CD4-positive, alpha-beta T cell treated with Interleukin-15 for 1 hour (primary cell): ENCODE measurements at regions not wholly inside any gene's neighbourhood (a gene's known extent, or its start where the extent isn't known, plus 50 kb on each side); places are given as distances from the start of the nearest gene placed in this dataset.
"Not testable (repeated sequence)": the region's sequence is repeated elsewhere in the genome, so short reads cannot be mapped to it uniquely, and the experiment has no call there.

ENCODE experiments used
- DNase-seq: peaks from one replicate; pipeline ENCODE4 v3.0.0-alpha.2; 2020

DNA sequence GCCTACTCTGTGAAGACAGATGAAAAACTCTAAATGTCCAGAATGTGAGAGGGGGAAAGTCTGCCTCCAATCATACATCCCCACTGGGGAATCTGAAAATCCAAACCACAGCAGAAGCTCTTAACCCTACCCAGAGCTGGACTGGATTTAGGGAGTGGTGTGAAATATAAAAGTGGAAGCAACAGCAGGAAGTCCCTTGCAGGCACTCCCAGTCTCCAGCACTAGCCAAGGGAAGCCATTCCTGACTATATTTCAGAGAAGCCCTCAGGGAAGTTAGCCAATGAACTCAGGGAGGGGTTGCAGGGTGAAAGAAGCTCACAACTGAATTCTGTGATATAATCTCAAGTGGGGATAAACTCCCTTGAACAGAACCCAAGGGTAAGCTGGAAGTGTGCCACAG is 51.5 kb downstream of the CRPPA start:
- no peak for DNase-seq

DNA sequence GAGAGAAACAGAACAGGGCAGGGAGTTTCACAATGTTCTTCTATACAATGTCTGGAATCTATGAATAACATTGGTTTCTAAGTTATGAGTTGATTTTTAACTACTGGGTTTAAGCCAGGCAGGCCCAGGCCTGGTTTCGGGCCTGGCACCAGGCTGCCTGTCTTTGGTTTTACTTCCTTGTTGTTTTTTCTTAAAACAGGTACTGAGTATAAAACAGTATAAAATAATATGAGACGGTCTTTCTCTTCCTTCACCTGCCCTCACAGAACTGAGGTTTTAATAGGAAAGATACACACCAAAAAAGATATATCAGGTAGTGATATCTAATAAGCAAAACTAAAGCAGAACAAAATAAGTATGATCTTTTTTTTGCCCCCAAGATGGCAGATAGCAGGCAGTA is 52.0 kb downstream of the CRPPA start:
- not testable (repeated sequence) for DNase-seq

DNA sequence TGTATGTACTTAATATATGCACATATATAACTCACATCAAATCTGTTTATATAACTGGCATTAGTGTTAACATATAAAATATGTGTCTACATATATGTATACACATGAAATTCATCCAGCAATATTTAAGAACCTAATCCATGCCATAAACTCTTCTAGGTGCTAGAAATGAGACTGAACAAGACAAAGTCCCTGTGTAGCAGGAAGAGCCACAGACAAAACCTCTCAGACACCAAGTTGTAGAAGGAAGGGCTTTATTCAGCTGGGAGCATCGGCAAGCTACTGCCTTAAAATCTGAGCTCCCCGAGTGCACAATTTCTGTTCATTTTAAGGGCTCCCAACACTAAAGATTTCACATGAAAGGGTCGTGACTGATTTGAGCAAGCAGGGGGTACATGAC is 52.5 kb downstream of the CRPPA start:
- DNase-seq: no peak

DNA sequence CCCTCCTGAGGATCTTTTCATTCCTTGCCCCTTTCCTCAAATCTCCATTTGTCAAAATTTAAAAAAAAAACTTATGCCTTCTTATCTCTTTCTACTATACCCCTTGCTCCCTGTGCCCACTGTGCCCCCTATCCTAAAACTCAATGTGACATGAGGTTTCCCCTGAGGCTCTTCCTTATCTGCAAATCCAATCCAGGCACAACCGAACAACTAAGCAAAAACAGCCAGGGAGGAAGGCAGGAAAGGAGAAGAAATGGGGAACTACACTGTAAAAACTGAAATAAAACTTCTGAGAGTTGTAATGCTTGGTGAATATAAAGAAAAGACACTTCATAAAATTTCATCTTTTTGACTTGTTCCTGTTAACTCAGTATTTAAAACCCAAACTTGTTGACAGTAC is 54.2 kb downstream of the CRPPA start:
- DNase-seq: no peak

DNA sequence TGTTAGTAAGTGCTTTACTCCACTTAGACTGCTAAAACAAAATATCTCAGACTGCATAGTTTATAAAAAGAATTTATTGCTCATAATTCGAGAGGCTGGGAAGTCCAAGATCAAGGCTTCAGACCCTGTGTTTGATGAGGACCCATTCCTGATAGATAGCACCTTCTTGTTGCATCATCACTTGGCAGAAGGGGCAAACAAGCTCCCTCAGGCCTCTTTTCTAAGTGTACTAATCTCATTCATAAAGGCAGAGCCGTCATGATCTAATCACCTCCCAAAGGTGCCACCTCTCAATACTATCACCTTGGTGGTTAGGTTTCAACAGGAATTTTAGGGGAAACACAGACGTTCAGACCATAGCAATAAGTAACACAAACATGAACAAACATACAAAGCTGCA is 55.4 kb downstream of the CRPPA start:
- DNase-seq: no peak

DNA sequence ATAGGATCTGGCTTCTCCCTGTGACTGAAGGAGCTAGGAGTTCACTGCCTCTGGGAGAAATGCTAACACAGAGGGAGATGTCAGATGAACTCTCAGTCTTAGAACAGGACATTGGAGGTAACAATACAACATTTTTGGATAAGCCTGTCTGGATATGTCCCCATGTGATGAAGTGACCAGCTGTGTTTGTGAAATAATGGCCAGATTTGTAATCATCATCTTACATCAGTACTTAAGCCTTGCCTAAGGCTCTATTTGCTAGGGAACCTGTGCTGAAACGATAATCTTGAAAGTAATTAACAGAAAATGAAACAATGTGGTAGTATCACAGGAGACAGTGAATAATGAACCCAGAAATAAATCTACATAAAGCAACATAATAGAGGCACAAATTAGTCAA is 56.2 kb downstream of the CRPPA start:
- DNase-seq: no peak

DNA sequence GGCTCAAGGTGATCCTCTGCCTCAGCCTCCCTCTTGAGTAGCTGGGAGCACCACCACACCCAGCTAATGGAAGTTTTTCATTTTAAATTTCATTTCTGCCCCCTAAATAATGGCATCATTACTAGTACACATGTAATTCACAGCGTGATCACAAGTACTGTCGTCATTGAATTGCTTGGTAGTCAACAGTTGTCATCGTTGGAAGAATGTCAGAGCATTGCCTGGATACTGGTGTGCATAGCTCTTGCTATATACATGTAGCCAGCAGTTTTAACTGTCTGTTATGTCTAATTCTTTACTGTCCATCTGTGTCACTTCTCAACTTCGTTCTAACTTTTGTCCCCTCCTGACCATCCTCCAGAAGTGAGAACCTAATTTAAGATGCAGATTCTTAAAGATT is 62.1 kb downstream of the CRPPA start:
- DNase-seq: no peak

DNA sequence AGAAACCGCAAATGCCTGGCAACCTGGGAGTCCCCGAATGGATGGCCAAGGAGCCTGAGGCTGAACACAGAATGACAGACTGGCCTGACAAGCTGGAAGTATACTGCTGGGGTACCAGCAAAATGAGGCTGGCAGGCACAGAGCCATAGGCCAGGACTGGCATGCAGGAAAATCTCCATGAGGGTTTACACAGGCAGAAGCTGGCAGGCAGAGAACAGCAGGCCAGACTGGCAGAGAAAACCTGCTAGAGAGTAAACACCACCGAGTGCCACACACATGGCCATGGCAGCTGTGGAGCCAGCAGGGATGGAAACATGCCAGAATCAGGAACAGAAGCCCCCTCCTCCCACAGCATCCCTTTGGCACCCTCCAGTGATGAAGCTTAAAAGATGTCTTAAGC is 63.4 kb downstream of the CRPPA start:
- no peak for DNase-seq

DNA sequence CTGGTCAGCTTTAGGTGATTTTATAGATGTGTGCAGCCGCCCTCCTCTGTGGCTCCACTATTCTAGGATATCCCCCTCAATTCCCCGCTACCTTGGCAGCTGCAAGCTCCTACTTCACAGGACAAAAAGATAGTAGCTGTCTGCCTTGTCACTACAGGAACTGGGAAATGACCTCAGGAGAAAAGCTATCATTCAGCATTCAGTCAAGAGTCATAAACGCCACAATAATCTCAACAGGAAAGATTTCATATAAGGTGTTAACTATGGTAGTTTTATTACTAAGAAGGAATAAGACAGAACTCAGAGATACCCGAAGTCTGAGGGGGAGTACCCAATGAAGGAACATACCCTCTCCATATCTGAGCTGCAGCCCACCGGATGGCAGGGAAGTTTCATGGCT is 63.9 kb downstream of the CRPPA start:
- no peak for DNase-seq

DNA sequence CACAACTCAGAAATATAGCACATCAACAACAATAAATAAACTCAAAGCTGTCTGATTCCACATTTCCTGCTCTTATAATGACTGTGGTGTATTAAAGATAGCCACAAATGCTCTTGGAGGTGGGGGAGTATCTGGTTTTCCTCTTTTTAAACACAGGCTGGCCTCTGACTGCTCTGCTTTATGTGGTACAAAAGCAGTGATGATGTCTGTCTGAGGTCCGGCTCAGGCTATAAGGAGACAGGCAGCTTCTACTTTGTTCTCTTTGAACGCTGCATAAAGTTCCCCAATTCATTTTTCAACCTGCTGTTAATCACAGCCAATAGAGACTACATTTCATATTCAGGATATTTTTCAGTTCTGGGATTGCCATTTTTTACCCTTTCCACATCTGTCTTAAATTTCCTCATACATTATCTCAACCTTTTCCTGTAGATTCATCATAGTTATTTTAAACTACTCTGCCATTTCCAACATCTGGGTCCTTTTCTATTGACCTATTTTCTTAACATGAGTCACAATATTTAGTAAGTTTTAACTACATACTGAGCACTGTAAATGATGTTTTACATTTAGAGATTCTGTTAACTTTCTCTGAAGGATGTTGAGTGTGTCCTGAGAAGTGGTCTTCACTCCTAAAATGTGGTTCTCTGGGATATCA is 64.9 kb downstream of the CRPPA start:
- no peak for DNase-seq

DNA sequence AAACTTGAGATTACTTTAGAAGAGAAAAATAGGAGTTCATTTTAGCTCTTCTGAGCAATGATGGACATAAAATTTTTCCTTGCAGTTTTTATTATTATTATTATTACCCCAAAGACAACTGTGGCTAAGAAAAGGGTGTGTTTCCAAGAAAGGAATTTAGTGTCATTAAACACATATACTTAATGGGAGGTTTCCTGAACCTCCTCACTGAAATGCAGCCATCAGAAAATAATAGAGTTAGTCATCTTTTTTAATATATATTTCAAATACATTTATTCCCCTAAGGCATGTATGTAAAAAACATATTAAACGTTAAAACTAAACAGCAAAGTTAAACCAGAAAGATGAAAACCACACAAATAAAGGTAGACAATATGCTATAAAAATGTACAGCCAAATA is 66.8 kb downstream of the CRPPA start:
- DNase-seq: no peak

DNA sequence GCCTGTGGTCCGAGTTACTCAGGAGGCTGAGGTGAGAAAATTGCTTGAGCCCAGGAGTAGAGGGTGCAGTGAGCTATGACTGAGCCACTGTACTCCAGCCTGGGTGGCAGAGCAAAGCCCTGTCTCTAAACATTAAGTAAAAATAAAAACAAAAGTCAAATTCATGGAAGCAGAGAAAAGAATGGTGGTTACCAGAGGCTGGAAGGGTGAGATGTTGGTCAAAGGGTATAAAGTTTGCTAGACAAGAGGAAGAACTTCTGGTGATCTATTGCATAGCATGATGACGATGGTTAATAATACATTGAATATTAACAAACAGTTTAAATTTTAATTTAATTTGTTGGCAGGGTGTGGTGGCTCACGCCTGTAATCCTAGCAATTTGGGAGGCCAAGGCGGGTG is 68.1 kb downstream of the CRPPA start:
- no peak for DNase-seq

DNA sequence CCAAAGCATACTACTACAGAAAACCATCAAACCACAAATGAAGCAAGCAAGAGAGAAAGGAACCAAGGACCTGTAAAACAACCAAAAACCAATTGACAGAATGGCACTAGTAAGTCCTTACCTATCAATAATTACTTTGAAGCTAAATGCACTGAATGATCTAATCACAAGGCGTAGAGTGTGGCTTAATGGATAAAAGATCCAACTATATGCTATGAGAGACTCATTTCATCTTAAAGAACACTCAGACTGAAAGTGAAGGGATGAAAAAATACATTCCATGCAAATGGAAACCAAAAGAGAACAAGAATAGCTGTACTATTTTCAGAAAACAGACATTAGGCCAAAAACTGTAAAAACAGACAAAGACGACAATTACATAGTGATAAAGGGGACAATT is 70.7 kb downstream of the CRPPA start:
- DNase-seq: no peak

DNA sequence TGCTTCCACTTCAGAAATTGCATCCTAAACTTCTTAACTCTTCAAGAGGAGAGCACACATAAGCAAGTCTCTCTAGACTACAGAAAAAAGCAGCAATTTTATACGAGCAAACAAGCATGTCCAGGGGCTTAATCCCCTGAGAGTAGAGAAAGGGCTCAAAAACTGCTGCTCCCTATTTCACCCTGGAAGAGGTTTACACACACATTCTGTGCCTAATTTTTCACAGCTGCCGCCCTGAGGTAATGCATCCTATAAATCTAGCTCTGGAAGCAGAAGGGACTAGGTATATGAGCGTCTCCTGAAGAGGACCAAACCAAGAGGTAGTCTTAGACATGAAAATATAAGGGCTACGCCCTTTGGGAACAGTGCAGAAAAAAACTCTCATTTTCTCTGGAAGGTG is 73.1 kb downstream of the CRPPA start:
- DNase-seq: no peak

DNA sequence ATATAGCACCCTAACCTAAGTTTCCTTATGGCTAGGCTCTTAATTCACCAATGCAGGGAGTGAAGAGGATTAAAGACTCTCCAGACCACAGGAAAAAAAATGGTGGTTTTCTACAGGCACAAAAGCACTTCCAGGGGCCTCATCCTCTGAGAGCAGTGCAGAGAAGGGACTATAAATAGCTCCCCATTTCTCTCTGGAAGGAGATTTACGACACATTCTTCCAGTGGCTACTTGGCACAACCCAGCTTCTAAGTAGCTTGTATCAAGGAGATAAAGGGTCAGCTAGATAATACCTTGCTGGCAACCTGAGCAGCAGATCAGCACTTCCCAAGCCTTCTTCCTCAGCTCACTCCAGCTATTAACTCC is 73.5 kb downstream of the CRPPA start:
- no peak for DNase-seq

DNA sequence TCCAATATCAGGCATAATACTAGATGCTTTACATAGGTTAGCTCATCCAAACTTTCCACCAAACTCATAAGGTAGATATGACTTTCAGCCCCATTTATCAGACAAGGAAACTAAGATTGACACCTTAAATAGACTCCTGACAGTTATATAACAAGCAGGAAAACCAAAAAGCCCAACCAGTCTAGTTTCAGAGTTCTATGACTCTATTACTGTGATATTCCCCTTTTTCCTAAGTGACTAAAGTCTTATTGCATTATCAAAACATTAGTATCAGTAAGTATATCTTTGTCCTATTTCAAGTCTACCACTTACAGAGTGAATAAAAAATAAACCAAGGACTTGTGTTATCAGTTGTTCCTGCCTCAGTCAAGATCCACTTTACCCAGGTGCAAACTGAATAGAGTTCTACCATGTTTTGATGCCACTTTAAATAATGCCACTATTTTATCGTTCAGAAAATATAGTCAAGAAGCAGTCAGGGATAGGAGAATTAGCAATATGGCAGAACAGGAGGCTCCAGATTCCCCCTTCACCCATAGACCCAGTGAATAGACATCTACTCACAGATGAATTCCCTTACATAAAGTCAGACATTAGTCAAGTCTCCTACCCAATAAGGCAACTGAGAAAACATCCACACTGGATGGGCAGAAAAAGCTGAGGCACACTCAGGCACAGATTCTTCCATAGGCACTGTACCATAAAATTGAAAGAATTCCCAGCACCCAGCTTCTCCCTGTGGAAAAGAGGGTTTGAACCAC is 74.1 kb downstream of the CRPPA start:
- no peak for DNase-seq

DNA sequence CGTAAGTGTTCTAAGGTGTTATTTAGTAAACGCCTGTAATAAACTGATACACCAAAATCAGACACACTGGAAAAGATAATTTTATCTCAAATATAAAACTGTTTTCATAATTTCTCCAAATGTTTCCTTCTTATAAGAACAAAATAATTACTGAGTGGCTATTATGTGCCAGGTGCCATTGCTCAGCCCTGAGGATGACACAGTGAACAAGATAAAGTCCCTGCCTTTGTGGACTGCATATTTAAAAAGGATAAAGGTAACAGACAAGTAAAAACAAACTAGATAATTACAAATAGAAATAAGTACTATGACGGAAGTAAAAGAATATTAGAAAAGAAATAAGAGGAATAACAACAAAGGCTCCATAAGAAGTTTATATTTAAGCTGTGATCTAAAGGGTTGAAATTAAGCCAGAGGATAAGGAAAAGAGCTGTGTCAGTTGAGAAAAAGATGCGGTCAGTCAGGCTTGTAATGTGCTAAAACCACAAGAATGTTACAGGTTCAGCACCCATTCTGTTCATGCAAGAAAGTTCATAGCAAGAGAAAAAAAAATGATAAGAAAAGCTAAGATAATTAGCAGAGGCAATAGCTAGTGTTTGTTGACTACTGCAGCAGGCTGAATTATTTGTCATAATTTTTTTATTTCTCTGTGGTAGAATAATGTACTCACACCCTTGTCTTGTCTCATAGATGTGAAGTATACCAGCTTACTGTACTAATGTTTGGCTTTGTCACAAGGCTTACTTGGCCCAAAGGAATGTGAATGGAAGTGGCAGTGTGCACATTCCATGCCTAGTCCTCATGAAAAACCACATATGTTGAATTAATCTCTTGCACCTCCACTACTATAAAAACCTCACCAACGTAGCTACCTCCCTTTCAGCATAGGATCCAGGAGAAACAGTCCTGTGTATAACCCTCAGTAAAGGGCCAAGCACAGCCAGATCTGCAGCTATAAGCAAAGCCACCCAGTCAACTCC is 75.1 kb downstream of the CRPPA start:
- no peak for DNase-seq

DNA sequence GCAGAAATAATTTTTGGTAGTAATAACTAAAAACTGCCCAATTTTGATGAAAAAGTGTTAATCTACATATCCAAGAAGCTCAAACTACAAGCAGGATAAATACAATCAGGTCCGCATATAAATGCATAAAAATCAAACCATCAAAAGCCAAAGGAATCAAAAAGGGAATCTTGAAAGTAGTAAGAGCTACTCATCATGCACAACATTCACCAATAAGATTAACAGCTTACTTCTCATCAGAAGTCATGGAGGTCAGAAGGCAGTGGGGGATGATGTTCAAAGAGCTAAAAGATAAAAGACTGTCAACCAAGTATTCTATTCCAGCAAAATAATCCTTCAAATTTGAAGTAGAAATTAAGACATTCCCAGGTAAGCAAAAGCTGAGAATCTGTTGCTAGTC is 76.4 kb downstream of the CRPPA start:
- no peak for DNase-seq

DNA sequence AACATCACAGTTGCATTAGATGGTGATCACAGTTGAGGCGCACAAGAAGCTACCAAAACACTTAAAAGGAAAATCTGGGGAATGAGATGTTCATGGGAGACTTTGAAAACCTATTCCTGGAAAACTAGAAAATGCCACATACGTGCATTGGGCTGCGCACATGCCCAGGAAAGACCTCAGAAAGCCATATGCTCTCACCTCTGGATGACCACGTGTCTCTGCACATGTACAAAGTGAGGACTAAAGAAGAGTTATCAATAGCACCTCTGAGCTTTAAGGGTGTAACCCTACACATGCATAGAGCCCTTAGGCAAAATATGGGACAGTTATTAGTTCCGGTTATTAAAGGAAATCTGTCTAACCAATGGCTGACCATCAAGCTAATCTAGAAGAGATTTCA is 77.7 kb downstream of the CRPPA start:
- DNase-seq: no peak

DNA sequence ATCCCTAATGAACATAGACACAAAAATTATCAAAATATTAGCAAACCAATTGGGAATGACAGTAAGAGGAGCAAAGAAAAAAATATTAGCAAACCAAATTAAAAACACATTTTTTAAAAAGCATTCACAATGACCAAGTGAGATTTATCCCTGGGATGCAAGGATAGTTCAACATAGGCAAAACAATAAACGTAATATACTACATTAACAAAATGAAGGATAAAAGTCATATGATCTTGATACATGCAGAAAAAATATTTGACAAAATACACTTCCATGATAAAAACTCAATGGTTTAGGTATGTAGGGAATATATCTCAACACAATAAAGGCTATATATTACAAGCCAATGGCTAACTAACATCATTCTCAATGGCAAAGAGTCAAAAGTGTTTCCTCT is 83.3 kb downstream of the CRPPA start:
- no peak for DNase-seq

DNA sequence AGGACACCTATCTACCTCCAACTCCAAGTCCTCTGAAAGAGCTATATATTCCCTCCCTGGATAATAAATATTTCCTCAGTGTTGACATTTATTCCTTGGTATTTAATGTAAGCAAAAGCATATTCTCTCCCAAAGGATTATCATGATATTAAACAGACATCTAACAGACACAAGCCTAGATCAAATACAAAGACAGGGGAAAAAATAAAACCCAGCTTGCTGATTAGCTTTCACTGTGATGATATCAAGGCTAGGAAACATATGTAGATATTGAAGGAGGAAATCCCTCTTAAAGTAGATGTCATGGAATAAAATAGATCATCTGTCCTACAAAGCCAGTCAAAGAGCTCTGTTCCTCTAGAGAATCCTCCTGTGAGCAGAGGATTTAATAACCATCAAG is 95.2 kb downstream of the CRPPA start:
- no peak for DNase-seq

DNA sequence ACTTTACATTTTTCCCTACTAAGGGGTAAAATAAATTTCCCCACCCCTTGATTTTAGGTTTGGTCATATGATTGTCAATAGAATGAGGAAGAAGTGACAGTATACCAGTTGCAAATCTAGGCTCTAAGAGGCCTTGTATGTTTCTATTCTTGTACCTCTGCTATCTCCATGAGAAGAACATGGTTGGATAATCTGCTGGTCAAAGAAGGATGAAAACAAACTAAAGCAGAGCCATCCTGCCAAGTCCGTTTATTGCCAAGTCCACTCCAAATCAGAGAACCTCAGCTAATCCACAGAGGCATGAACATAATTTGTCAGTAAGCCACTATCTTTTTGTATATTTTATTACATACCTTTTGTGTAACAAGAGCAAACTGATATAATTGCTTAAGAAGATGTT is 98.0 kb downstream of the CRPPA start:
- no peak for DNase-seq

DNA sequence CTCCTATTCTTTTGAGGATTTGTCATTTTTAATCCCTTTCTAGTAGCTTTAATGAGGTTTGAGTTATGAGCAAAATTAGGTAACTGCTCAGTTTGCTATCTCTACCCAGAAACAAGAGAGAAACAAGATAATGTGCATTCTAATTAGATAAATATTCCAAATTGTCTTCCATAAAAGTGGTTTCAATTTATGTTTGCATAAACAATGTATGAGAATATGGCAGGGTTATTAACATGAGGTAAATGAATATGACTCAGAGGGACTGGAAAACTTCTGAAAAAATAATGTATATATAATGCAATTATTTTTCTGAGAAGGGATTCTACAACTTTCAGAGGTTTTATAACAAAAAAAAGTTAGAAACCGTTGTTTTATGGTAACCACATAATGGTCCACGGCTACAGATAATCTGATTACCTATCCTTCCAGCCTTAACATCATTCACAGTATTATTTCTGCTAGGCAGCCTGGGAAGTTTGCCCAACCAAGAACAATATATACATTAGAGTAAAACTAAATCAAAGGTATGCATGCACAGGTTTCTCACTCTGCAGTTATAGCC is 101.2 kb downstream of the CRPPA start:
- no peak for DNase-seq
